GM12864 (cell line): ENCODE measurements at regions not wholly inside any gene's neighbourhood (a gene's known extent, or its start where the extent isn't known, plus 50 kb on each side); places are given as distances from the start of the nearest gene placed in this dataset.

Experiments used
- DNase-seq: peaks from one replicate; pipeline ENCODE4 v3.0.0-alpha.2; 2011; ENCODE audit warnings: low read depth
- H3K4me3 ChIP-seq: 2 replicates; pipeline ENCODE4 v1.5.1; 2011; ENCODE audit warnings: mild to moderate bottlenecking, low read depth, low read length, control low read depth
- TF ChIP-seq, protein P1 (sequence below): IDR thresholded peaks from 2 replicates; pipeline ENCODE4 v1.5.1; 2011; ENCODE audit warnings: low read depth, mild to moderate bottlenecking, moderate library complexity, low read length, control low read depth, inconsistent platforms; ENCODE audit errors: missing control alignments

DNA sequence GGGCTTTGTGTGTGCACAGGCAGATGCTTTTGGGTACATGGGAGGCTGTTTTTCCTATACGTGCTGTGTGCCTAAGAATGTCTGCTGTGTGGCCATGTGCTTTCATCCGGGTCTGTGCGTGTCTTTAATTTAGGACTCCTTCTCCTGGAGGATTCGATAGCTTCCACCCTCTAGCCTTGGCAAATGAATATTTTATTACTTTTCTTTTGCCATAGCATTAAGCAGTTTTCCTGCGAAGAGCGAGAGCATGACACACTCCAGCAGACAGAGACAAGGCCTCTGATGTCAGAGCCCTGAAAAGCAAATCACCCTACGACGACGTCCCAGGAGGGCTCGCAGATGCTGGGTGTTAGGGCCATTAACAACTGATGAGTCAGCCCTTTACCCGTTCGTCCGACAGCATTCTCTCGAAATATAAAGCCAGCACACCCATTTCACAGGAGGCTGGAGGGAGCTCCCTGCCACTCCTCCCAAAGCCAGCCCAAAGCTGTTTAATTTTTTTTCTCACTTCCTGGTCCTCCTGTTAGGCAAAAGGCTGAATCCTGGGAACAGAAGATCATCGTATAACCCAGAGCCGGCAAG is 311.3 kb upstream of the ZMIZ1 start:
- H3K4me3 ChIP-seq: no peak overlapping the region
- DNase-seq: no peak
- TF ChIP-seq, protein P1, sequence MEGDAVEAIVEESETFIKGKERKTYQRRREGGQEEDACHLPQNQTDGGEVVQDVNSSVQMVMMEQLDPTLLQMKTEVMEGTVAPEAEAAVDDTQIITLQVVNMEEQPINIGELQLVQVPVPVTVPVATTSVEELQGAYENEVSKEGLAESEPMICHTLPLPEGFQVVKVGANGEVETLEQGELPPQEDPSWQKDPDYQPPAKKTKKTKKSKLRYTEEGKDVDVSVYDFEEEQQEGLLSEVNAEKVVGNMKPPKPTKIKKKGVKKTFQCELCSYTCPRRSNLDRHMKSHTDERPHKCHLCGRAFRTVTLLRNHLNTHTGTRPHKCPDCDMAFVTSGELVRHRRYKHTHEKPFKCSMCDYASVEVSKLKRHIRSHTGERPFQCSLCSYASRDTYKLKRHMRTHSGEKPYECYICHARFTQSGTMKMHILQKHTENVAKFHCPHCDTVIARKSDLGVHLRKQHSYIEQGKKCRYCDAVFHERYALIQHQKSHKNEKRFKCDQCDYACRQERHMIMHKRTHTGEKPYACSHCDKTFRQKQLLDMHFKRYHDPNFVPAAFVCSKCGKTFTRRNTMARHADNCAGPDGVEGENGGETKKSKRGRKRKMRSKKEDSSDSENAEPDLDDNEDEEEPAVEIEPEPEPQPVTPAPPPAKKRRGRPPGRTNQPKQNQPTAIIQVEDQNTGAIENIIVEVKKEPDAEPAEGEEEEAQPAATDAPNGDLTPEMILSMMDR: no peak

GRCh38 chr10:78758176-78758575 is 310.6 kb upstream of the ZMIZ1 start:
- TF ChIP-seq, protein P1: no peak
- no peak overlapping the region for H3K4me3 ChIP-seq
- no peak for DNase-seq

DNA sequence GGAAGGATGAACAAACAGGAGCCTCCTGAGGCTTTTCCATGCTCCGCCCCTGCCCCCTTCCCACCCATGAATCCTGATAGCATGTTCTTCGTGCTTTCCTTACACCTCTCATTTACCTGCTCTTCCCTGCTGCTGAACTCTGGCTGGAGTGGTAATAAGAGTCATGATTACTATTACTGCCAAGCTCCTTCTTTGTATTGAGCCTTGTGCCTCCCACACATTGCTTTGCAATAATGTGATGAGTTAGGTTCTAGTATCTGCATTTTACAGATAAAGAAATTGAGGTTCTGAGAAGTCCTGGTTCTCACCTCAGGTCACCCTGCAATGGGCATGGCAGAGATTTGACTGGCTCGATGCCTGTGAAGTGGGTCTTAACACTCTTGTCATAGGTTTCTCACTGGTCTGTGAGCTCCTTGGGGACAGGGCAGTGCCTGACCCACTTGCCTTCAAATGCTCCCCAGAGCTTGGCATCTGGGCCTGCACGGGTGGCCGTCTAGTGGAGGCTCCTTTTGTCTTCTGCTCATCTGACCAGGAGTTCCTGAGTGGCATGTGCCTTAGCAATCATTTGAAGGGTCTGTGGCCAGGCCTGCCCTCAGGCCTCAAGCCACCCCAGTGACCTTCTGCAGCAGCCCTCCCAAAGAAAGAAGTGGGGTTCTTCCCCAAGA is 309.2 kb upstream of the ZMIZ1 start:
- no peak for DNase-seq
- TF ChIP-seq, protein P1: no peak
- H3K4me3 ChIP-seq: no peak overlapping the region

DNA sequence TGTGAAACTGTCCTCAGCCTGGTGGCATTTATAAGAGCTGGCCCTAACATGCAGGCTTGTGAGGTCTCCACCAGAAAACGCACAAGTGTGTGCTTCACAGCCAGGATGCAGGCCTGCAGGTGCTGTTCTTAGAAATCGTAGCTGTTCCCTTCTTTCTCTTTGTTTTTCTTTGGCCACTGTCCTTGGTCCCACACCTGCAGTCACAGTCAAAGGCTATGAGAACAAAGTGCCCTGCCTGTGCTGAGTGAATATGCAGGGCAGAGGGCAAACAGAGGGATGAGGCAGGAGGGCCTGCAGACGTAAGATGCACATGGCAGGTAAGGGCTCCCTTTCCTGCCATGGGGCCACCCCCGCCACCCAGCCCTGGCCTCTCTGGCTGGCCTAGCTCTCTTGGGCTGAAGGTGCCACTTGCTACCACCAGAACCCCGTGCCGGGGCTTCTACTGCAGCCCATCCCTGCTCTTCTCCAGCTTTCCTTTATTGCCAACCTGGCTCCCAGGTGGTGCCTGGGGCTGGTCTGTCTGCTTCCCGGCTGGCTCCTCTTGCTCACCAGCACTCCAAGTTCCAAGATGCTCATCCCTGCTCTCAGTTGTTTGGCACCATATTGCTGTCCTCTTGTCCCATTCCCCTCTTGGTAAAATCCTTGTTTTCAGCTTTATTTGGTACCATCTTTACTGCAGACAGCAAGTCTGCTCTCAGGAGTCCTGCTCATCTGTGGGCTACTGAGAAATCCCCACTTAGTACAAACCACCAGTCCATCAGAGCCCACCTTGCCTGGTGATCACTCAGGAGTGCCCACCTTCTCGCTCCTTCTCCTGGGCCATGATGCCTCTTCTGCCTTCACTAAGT is 308.1 kb upstream of the ZMIZ1 start:
- no peak overlapping the region for H3K4me3 ChIP-seq
- DNase-seq: no peak
- TF ChIP-seq, protein P1: no peak

- DNase-seq: no peak
- TF ChIP-seq, protein P1: no peak
- H3K4me3 ChIP-seq: no peak overlapping the region
Observed at GRCh38 chr10:78761311-78761781, 307.4 kb upstream of the ZMIZ1 start.

DNA sequence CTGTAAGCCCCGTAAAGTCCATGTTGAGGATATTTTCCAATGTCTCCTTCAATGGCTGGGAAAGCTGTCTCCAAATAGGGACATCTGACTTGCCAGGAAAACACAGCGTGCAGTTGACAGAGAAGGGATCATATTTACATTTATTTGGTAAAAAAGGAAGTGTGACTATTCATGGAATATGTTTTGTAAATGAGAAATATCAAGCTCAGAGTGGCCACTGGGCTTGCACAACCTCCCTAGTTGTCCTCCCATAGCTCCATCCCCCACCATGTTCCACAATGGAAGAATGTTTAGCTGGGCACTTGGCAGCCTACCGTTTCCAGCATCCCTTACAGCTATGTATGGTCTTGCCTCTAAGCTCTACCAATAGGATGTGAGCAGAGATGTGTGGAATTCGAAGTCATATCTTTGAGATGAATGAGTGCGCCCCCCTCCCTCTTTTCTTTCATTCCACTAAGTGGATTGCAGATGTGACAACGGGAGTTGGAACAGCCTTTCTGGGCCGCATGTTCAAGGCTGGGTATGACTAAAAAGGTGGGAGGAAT is 306.6 kb upstream of the ZMIZ1 start:
- no peak for DNase-seq
- TF ChIP-seq, protein P1: no peak
- no peak overlapping the region for H3K4me3 ChIP-seq
